Keratinocyte (primary cell): ENCODE measurements at regions not wholly inside any gene's neighbourhood (a gene's known extent, or its start where the extent isn't known, plus 50 kb on each side); places are given as distances from the start of the nearest gene placed in this dataset.

ENCODE experiments used
- DNase-seq: peaks from one replicate; pipeline ENCODE4 v3.0.0-alpha.2; 2011; ENCODE audit warnings: low read depth, missing footprints, low spot score
- FAIRE-seq: peaks from 2 replicates; lab custom pipeline; 2011; peaks lifted over from hg19 to GRCh38; lab: Jason Lieb, UNC
- H2AFZ ChIP-seq: 2 replicates; pipeline ENCODE4 v1.6.0; 2012; ENCODE audit warnings: low read length, control low read depth, inconsistent platforms; ENCODE audit not compliant: control insufficient read depth
- H3K27ac ChIP-seq: 2 replicates; pipeline ENCODE4 v1.5.1; 2011; ENCODE audit warnings: low read length; ENCODE audit not compliant: control insufficient read depth, insufficient read depth
- H3K27me3 ChIP-seq: 3 replicates; pipeline ENCODE4 v1.6.0; 2011; ENCODE audit warnings: low read length; ENCODE audit not compliant: control insufficient read depth, insufficient read depth; ENCODE audit errors: extremely low read depth
- H3K36me3 ChIP-seq, 2 experiments: 2 replicates in 1 of 2; 3 replicates in 1 of 2; pipeline ENCODE4 v1.5.1; 2011; ENCODE audit warnings: low read length in 2 of 2, mild to moderate bottlenecking in 1 of 2; ENCODE audit not compliant: control insufficient read depth in 2 of 2, insufficient read depth in 2 of 2; ENCODE audit errors: extremely low read depth in 1 of 2
- H3K4me1 ChIP-seq: 3 replicates; pipeline ENCODE4 v1.5.1; 2011; ENCODE audit warnings: low read length; ENCODE audit not compliant: control insufficient read depth, insufficient read depth; ENCODE audit errors: extremely low read depth
- H3K4me2 ChIP-seq: 3 replicates; pipeline ENCODE4 v1.6.0; 2011; ENCODE audit warnings: low read depth, low read length; ENCODE audit not compliant: control insufficient read depth, insufficient read depth; ENCODE audit errors: extremely low read depth
- H3K4me3 ChIP-seq, 3 experiments: fragments of 200-600 bp in 1 of 3; sonication (generic) in 1 of 3; 2 replicates in 2 of 3; 3 replicates in 1 of 3; pipeline ENCODE4 v1.5.1; 2011 to 2016; ENCODE audit warnings: low read length in 3 of 3, mild to moderate bottlenecking in 3 of 3, control low read depth in 2 of 3, inconsistent platforms in 1 of 3, low read depth in 1 of 3, mixed read lengths in 1 of 3, mixed run types in 1 of 3, moderate library complexity in 1 of 3; ENCODE audit not compliant: control insufficient read depth in 2 of 3, insufficient read depth in 2 of 3; ENCODE audit errors: extremely low read depth in 1 of 3
- H3K79me2 ChIP-seq: 2 replicates; pipeline ENCODE4 v1.6.0; 2012; ENCODE audit warnings: low read length; ENCODE audit not compliant: control insufficient read depth, insufficient read depth
- H3K9ac ChIP-seq: 3 replicates; pipeline ENCODE4 v1.6.0; 2011; ENCODE audit warnings: low read length; ENCODE audit not compliant: control insufficient read depth, insufficient read depth; ENCODE audit errors: extremely low read depth
- H3K9me1 ChIP-seq: 3 replicates; pipeline ENCODE4 v1.6.0; 2011; ENCODE audit warnings: low read length; ENCODE audit not compliant: control insufficient read depth, insufficient read depth; ENCODE audit errors: extremely low read depth
- H3K9me3 ChIP-seq: 2 replicates; pipeline ENCODE4 v1.5.1; 2012; ENCODE audit warnings: low read depth, low read length; ENCODE audit not compliant: control insufficient read depth
- H4K20me1 ChIP-seq: 3 replicates; pipeline ENCODE4 v1.6.0; 2011; ENCODE audit warnings: low read length; ENCODE audit not compliant: control insufficient read depth, insufficient read depth; ENCODE audit errors: extremely low read depth
- EZH2 ChIP-seq: IDR thresholded peaks from one replicate; pipeline ENCODE4 v1.6.1; 2012; ENCODE audit warnings: inconsistent platforms, mild to moderate bottlenecking, low read length, moderate library complexity
- dilution Hi-C: fragments of 300-500 bp; cut with MboI; formaldehyde crosslinking; loops from one replicate; pipeline ENCODE4 v1.7.0; 2020; ENCODE audit warnings: low sequenced_read_pairs; ENCODE audit not compliant: extremely low pct_ligation_motif_present
- TF ChIP-seq, protein P1 (sequence below), 3 experiments: IDR thresholded peaks in 1 of 3; conservative IDR thresholded peaks in 1 of 3; optimal IDR thresholded peaks in 1 of 3; 2 replicates in 2 of 3; 3 replicates in 1 of 3; pipeline versions ENCODE3 to v1.5.1; 2011; ENCODE audit warnings: low read length in 3 of 3, mild to moderate bottlenecking in 3 of 3, moderate library complexity in 2 of 3, control low read depth in 1 of 3, inconsistent platforms in 1 of 3; ENCODE audit not compliant: insufficient read depth in 2 of 3; ENCODE audit errors: extremely low read depth in 1 of 3

DNA sequence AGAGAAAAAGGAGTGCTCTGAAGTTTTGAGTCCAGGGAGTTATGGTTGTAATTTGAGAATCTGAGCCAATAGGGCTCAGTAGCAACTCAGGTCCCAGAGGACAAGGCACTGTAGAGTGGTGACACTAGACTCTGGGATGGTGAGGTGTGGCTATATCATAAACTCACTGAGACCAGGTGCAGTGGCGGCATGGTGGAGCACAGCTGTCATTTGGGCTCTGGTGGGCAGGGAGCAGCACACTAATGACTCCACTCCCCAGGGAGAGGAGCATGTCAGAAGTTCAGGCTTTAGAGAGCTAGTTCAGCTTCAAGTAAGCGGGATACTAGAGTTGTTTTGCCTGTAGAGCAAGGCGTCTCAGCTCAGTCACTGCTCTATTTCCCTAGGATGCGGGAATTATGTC is 165.4 kb upstream of the USP38 start:
- Histone ChIP-seq H2AFZ (no peak overlapping the region), H4K20me1 (no peaks in the 10 kb centered on the region), H3K9me3 (no peaks in the 10 kb centered on the region), H3K27me3 (no peaks in the 10 kb centered on the region), H3K36me3 (no peaks in the 10 kb centered on the region), H3K4me1 (no peaks in the 10 kb centered on the region), H3K4me3 (no peak overlapping the region), H3K9ac (no peak overlapping the region), H3K27ac (no peak overlapping the region), H3K79me2 (no peaks in the 10 kb centered on the region), H3K9me1 (no peaks in the 10 kb centered on the region), H3K4me2 (no peak overlapping the region)
- dilution Hi-C loops, result no loop called here
- no peak for DNase-seq
- TF ChIP-seq, protein P1, sequence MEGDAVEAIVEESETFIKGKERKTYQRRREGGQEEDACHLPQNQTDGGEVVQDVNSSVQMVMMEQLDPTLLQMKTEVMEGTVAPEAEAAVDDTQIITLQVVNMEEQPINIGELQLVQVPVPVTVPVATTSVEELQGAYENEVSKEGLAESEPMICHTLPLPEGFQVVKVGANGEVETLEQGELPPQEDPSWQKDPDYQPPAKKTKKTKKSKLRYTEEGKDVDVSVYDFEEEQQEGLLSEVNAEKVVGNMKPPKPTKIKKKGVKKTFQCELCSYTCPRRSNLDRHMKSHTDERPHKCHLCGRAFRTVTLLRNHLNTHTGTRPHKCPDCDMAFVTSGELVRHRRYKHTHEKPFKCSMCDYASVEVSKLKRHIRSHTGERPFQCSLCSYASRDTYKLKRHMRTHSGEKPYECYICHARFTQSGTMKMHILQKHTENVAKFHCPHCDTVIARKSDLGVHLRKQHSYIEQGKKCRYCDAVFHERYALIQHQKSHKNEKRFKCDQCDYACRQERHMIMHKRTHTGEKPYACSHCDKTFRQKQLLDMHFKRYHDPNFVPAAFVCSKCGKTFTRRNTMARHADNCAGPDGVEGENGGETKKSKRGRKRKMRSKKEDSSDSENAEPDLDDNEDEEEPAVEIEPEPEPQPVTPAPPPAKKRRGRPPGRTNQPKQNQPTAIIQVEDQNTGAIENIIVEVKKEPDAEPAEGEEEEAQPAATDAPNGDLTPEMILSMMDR (optimal IDR thresholded peaks at IDR 0.05 in 1 of 3, IDR thresholded peaks at IDR 0.05 in 1 of 3, conservative IDR thresholded peaks at IDR 0.05 in 1 of 3; ENCODE audit: extremely low read depth in 1 of 3, insufficient read depth in 2 of 3, low read length in 3 of 3), result no peak
- TF ChIP-seq EZH2, result no peak
- FAIRE-seq, result no peak

DNA sequence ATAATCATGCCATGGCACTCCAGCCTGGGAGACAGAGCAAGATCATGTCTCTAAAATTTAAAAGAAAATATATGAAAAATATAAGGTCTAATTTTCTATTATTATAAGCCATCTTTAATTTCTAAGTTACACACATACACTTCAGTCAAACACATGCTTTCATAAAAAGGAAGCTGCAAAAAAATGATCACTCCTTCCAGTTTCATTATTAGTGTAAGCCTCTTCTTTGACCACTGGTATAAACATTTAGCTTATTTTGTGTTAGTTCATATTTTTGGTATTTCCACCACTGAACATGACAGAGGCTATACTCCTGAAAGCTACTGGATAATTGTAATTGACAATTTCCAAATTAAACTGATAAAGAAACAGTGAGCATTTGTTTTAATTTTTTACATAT is 163.3 kb upstream of the USP38 start:
- no peak overlapping the region for H3K4me2 ChIP-seq
- H3K9ac ChIP-seq, result no peak overlapping the region
- H4K20me1 ChIP-seq, result no peaks in the 10 kb centered on the region
- H3K27ac ChIP-seq, result no peak overlapping the region
- no peaks in the 10 kb centered on the region for H3K9me3 ChIP-seq
- H3K79me2 ChIP-seq, result no peaks in the 10 kb centered on the region
- no peak overlapping the region for H2AFZ ChIP-seq
- H3K36me3 ChIP-seq, result no peaks in the 10 kb centered on the region
- DNase-seq (no peak), FAIRE-seq (no peak)
- H3K4me3 ChIP-seq, result no peak overlapping the region
- no peaks in the 10 kb centered on the region for H3K4me1 ChIP-seq
- H3K9me1 ChIP-seq, result no peaks in the 10 kb centered on the region
- H3K27me3 ChIP-seq, result no peaks in the 10 kb centered on the region
- TF ChIP-seq EZH2, result no peak
- TF ChIP-seq, protein P1 (optimal IDR thresholded peaks at IDR 0.05 in 1 of 3, IDR thresholded peaks at IDR 0.05 in 1 of 3, conservative IDR thresholded peaks at IDR 0.05 in 1 of 3; ENCODE audit: extremely low read depth in 1 of 3, insufficient read depth in 2 of 3, low read length in 3 of 3), result no peak
- dilution Hi-C loops, result no loop called here
